GM23338 (cell line): ENCODE measurements at regions not wholly inside any gene's neighbourhood (a gene's known extent, or its start where the extent isn't known, plus 50 kb on each side); places are given as distances from the start of the nearest gene placed in this dataset.

Experiments used
- ATAC-seq: fragments of 200-7000 bp; cut with Tn5 transposase; 3 replicates; pipeline ENCODE4 v1.9.1; 2020
- DNase-seq: peaks from one replicate; pipeline ENCODE4 v3.0.0-alpha.2; 2015; ENCODE audit warnings: low spot score
- H2AFZ ChIP-seq: fragments of 200-600 bp; sonication (generic); 2 replicates; pipeline ENCODE4 v1.8.0; 2016; ENCODE audit warnings: antibody characterized with exemption, mild to moderate bottlenecking, moderate library complexity
- H3F3A ChIP-seq: fragments of 200-600 bp; sonication (generic); replicated peaks from 2 replicates; pipeline ENCODE4 v1.8.0; 2017; ENCODE audit warnings: antibody characterized with exemption, mixed run types, low read depth
- H3K27ac ChIP-seq: fragments of 200-600 bp; sonication (generic); 2 replicates; pipeline ENCODE4 v1.6.1; 2016; ENCODE audit warnings: low read depth
- H3K27me3 ChIP-seq: fragments of 200-600 bp; sonication (generic); 2 replicates; pipeline ENCODE4 v1.8.0; 2016; ENCODE audit warnings: mild to moderate bottlenecking, mixed run types, moderate library complexity; ENCODE audit not compliant: insufficient read depth
- H3K36me3 ChIP-seq: fragments of 200-600 bp; sonication (generic); 2 replicates; pipeline ENCODE4 v1.8.0; 2016; ENCODE audit warnings: mild to moderate bottlenecking; ENCODE audit not compliant: insufficient read depth
- H3K4me1 ChIP-seq: fragments of 200-600 bp; sonication (generic); 2 replicates; pipeline ENCODE4 v1.8.0; 2016; ENCODE audit warnings: mild to moderate bottlenecking, moderate library complexity; ENCODE audit not compliant: insufficient read depth
- H3K4me2 ChIP-seq: fragments of 200-600 bp; sonication (generic); 2 replicates; pipeline ENCODE4 v1.7.1; 2017; ENCODE audit warnings: mixed run types
- H3K4me3 ChIP-seq: fragments of 200-600 bp; sonication (generic); 2 replicates; pipeline ENCODE4 v1.6.1; 2016; ENCODE audit warnings: mixed run types
- H3K79me2 ChIP-seq: fragments of 200-600 bp; sonication (generic); replicated peaks from 2 replicates; pipeline ENCODE4 v1.8.0; 2017; ENCODE audit warnings: mild to moderate bottlenecking; ENCODE audit not compliant: insufficient read depth
- H3K9me2 ChIP-seq: fragments of 200-600 bp; sonication (generic); 2 replicates; pipeline ENCODE4 v1.8.0; 2017; ENCODE audit not compliant: insufficient read depth
- H4K20me1 ChIP-seq: fragments of 200-600 bp; sonication (generic); replicated peaks from 2 replicates; pipeline ENCODE4 v1.8.0; 2017; ENCODE audit warnings: mild to moderate bottlenecking; ENCODE audit not compliant: insufficient read depth
- H3K27ac Mint-ChIP-seq: 2 replicates; pipeline ENCODE4 v1.8.0; 2020; ENCODE audit warnings: inconsistent platforms, mild to moderate bottlenecking, moderate library complexity, mixed read lengths
- H3K27me3 Mint-ChIP-seq: 3 replicates; pipeline ENCODE4 v1.8.0; 2022; ENCODE audit warnings: low read depth, mild to moderate bottlenecking, moderate library complexity, mixed read lengths, inconsistent platforms; ENCODE audit not compliant: insufficient read depth, poor library complexity
- H3K36me3 Mint-ChIP-seq: 3 replicates; pipeline ENCODE4 v1.8.0; 2021; ENCODE audit warnings: low read depth, mild to moderate bottlenecking, inconsistent platforms, moderate library complexity, mixed read lengths
- H3K4me1 Mint-ChIP-seq: 3 replicates; pipeline ENCODE4 v1.8.0; 2020; ENCODE audit warnings: mild to moderate bottlenecking, inconsistent platforms, mixed read lengths
- H3K4me3 Mint-ChIP-seq: 3 replicates; pipeline ENCODE4 v1.8.0; 2021; ENCODE audit warnings: moderate library complexity, mild to moderate bottlenecking, inconsistent platforms, mixed read lengths
- H3K9me3 Mint-ChIP-seq: 3 replicates; pipeline ENCODE4 v1.8.0; 2020; ENCODE audit warnings: moderate library complexity, mild to moderate bottlenecking, inconsistent platforms, mixed read lengths
- CREB1 ChIP-seq: fragments of 250-450 bp; sonication (Bioruptor Pico); IDR thresholded peaks from 2 replicates; pipeline ENCODE4 v1.5.0; 2020; ENCODE audit warnings: low read depth, mild to moderate bottlenecking, moderate library complexity
- EZH2 ChIP-seq: fragments of 200-600 bp; sonication (generic); IDR thresholded peaks from one replicate; pipeline ENCODE4 v1.8.0; 2017; ENCODE audit warnings: antibody characterized with exemption, mild to moderate bottlenecking, low read depth; ENCODE audit not compliant: unreplicated experiment
- JUNB ChIP-seq: IDR thresholded peaks from one replicate; pipeline ENCODE4 v1.6.1; 2016; ENCODE audit warnings: antibody characterized with exemption; ENCODE audit not compliant: unreplicated experiment
- POLR2AphosphoS5 ChIP-seq: IDR thresholded peaks from 2 replicates; pipeline ENCODE4 v1.6.1; 2016; ENCODE audit warnings: antibody characterized with exemption, low read depth
- STAT1 ChIP-seq: IDR thresholded peaks from one replicate; pipeline ENCODE4 v1.6.1; 2016; ENCODE audit warnings: antibody characterized with exemption; ENCODE audit not compliant: unreplicated experiment
- ZNF114 ChIP-seq: fragments of 250-450 bp; sonication (Bioruptor Pico); IDR thresholded peaks from 2 replicates; pipeline ENCODE4 v1.5.0; 2020; ENCODE audit warnings: mild to moderate bottlenecking, moderate library complexity
- TF ChIP-seq, protein P1 (sequence below): IDR thresholded peaks from one replicate; pipeline ENCODE4 v1.6.1; 2018; ENCODE audit warnings: antibody characterized with exemption; ENCODE audit not compliant: unreplicated experiment

DNA sequence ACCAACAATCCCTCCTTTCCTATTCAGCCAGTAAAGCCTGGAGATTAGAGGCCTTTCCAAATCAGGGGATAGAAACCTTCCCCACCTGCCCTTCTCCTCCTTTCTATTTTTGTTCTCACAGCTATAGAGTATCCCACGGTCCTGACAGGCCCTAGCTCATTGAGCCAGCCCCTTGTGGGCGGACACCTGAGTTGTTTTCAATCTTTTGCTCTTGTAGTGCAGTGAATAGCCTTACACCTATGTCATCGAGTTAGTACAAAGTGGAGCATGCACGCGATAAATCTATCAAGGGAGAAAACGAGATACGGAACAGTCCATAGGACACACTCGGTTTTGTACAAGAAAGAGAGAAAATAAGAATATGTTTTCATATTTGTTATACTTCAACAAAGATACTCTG, 77.2 kb downstream of the TSPAN17 start (continued):
- TF ChIP-seq, protein P1, sequence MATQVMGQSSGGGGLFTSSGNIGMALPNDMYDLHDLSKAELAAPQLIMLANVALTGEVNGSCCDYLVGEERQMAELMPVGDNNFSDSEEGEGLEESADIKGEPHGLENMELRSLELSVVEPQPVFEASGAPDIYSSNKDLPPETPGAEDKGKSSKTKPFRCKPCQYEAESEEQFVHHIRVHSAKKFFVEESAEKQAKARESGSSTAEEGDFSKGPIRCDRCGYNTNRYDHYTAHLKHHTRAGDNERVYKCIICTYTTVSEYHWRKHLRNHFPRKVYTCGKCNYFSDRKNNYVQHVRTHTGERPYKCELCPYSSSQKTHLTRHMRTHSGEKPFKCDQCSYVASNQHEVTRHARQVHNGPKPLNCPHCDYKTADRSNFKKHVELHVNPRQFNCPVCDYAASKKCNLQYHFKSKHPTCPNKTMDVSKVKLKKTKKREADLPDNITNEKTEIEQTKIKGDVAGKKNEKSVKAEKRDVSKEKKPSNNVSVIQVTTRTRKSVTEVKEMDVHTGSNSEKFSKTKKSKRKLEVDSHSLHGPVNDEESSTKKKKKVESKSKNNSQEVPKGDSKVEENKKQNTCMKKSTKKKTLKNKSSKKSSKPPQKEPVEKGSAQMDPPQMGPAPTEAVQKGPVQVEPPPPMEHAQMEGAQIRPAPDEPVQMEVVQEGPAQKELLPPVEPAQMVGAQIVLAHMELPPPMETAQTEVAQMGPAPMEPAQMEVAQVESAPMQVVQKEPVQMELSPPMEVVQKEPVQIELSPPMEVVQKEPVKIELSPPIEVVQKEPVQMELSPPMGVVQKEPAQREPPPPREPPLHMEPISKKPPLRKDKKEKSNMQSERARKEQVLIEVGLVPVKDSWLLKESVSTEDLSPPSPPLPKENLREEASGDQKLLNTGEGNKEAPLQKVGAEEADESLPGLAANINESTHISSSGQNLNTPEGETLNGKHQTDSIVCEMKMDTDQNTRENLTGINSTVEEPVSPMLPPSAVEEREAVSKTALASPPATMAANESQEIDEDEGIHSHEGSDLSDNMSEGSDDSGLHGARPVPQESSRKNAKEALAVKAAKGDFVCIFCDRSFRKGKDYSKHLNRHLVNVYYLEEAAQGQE: no peak

DNA sequence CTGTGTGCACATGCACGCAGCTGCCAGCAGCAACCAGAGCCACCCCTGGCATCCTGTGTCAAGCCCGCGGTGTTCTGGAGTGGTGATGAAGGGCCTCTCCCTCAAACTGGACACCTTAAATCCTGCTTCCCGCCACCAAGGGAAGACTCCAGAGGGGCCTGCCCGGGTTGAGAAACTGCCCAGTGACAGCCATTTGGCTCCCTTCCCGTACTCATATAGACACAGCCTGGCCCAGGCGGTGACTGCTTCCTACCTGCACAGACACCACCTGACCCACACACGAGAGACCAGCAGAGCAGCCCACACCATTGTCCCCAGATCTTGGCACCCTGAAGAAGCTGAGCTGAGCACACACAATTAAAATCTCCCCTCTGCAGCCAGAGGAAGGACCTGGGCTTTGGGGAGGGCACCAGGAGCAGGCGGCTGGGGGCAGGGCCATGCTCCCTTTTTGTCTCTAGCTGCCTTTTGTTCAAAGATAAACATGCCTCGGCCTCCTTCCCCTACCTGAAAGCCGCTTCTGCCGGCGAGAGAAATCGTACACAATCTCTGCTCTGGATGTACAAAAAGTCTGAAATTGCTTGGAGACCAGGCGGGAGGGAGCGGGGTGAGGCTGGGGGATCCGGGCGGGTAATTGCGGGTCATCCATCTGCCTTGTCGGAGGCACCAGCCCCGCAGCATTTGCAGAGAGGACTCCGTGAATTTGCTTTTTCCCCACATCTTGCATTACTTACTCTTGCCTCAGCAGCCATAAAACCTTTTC, 78.4 kb downstream of the TSPAN17 start:
- H3K4me3 ChIP-seq: no peak overlapping the region
- no peaks in the 10 kb centered on the region for H3F3A ChIP-seq
- no peaks in the 10 kb centered on the region for H3K79me2 ChIP-seq
- TF ChIP-seq, protein P1: no peak
- TF ChIP-seq STAT1 (no peak), CREB1 (no peak), ZNF114 (CRISPR knock-in tag) (no peak), JUNB (no peak), POLR2AphosphoS5 (no peak), EZH2 (no peak)
- no peaks in the 10 kb centered on the region for H3K27me3 ChIP-seq
- DNase-seq (no peak), ATAC-seq (peak; percentile 36)
- H3K4me2 ChIP-seq: peak overlapping the region; percentile 20; the same call in 1 of the 2 replicates
- Mint-ChIP-seq H3K36me3 (no peaks in the 10 kb centered on the region; the same call in 2 of the 3 replicates), H3K27ac (no peak overlapping the region), H3K9me3 (no peaks in the 10 kb centered on the region; the same call in 2 of the 3 replicates), H3K27me3 (peaks cover 18% of the 10 kb centered on the region), H3K4me1 (peaks cover 40% of the 10 kb centered on the region), H3K4me3 (peak overlapping the region; percentile 50)
- H2AFZ ChIP-seq: peak overlapping the region; percentile 96
- H3K4me1 ChIP-seq: peaks cover 14% of the 10 kb centered on the region; the same call in 1 of the 2 replicates
- H3K36me3 ChIP-seq: no peaks in the 10 kb centered on the region
- no peak overlapping the region for H3K27ac ChIP-seq
- H3K9me2 ChIP-seq: no peaks in the 10 kb centered on the region
- H4K20me1 ChIP-seq: no peaks in the 10 kb centered on the region
